ENCODE measurements at regions not wholly inside any gene's neighbourhood (a gene's known extent, or its start where the extent isn't known, plus 50 kb on each side); places are given as distances from the start of the nearest gene placed in this dataset.

DNA sequence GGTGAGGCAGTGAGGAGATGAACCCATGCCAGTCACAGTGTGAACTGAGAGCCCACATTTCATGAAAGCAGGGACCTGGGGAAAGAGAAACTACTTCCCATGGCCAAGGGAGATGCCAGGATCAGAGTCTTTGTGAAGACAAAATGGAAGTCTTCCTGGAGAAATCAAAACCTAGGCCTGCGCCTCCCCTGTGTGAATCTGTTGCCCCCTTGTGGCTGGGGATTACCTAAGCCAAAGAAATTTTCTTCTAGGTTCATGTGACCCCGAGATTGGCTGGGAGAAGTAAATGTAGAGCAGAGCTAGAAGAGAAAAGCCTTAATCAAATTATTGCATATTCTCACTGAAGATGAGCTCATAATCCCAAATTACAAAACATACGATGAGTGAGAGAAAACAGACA is 1075.3 kb downstream of the TBC1D22A start:
- POLR2A ChIA-PET = no interaction called here

DNA sequence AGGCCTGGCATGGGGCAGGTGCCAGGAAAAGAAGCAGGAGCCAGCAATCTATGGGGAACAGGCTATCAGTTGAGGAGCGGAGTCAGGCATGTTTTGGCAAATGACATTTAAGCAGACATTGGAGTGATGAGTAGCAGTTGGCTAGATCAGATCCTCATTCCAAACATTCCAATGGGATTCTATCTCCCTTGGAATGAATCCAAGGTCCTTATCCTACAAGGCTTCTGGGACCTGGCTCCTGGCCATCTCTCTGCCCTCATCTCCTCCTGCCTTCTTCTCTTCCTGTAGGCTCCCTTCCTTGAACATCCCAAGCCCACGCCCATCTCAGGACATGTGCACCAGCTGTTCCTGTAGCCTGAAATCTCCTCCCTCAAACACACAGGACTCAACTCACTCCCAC is 1074.5 kb downstream of the TBC1D22A start:
- no peak for ATAC-seq (replicated peaks in 1 of 4)
- H3K9me3 Mint-ChIP-seq = no peaks in the 10 kb centered on the region
- no peaks in the 10 kb centered on the region for H3K4me1 ChIP-seq (ENCODE audit: control insufficient read depth in 1 of 2, extremely low read depth in 1 of 2, insufficient read depth in 2 of 2, low read length in 2 of 2)
- H3K4me1 Mint-ChIP-seq = no peaks in the 10 kb centered on the region
- no peak overlapping the region for H3K4me3 Mint-ChIP-seq
- ChIA-PET POLR2A (no interaction called here), CTCF (no interaction called here)
- peaks cover 24 to 31% of the 10 kb centered on the region in 2 donors for H3K27me3 Mint-ChIP-seq
- H3K36me3 ChIP-seq (ENCODE audit: control insufficient read depth in 2 of 2, extremely low read depth in 1 of 2, insufficient read depth in 1 of 2, low read length in 1 of 2) = no peaks in the 10 kb centered on the region
- H3K36me3 Mint-ChIP-seq = no peaks in the 10 kb centered on the region
- H3K4me3 ChIP-seq (ENCODE audit: control insufficient read depth in 1 of 2, extremely low read depth in 1 of 2, low read length in 1 of 2) = no peak overlapping the region
- H3K27me3 ChIP-seq (replicated peaks in 1 of 2; ENCODE audit: control insufficient read depth in 2 of 2, extremely low read depth in 1 of 2, insufficient read depth in 2 of 2, low read length in 1 of 2) = peaks cover 0 to 33% of the 10 kb centered on the region in 2 experiments
- DNase-seq = no peak
- no peak overlapping the region for H3K27ac Mint-ChIP-seq
- H3K9me3 ChIP-seq = no peaks in the 10 kb centered on the region
- 75% methylated on average over 1 of the region's 2 CpGs for WGBS (ENCODE audit: insufficient coverage)
- H3K27ac ChIP-seq (ENCODE audit: low read length) = no peak overlapping the region

More for the DNA sequence above, 1075.3 kb downstream of the TBC1D22A start:
- H3K36me3 ChIP-seq (ENCODE audit: control insufficient read depth in 2 of 2, extremely low read depth in 1 of 2, insufficient read depth in 1 of 2, low read length in 1 of 2) = no peaks in the 10 kb centered on the region
- ATAC-seq (replicated peaks in 1 of 4) (no peak), DNase-seq (peak in 1 of 35 experiments; percentile 5)
- H3K4me3 ChIP-seq (ENCODE audit: control insufficient read depth in 1 of 2, extremely low read depth in 1 of 2, low read length in 1 of 2) = no peak overlapping the region
- H3K4me1 ChIP-seq (ENCODE audit: control insufficient read depth in 1 of 2, extremely low read depth in 1 of 2, insufficient read depth in 2 of 2, low read length in 2 of 2) = no peaks in the 10 kb centered on the region
- no peak overlapping the region for H3K27ac ChIP-seq (ENCODE audit: low read length)
- CTCF ChIA-PET = no interaction called here
- Mint-ChIP-seq H3K4me3 (no peak overlapping the region), H3K9me3 (no peaks in the 10 kb centered on the region), H3K27ac (no peak overlapping the region), H3K27me3 (peaks cover 21 to 24% of the 10 kb centered on the region in 2 donors), H3K36me3 (no peaks in the 10 kb centered on the region), H3K4me1 (no peaks in the 10 kb centered on the region)
- peaks cover 0 to 35% of the 10 kb centered on the region in 2 experiments for H3K27me3 ChIP-seq (replicated peaks in 1 of 2; ENCODE audit: control insufficient read depth in 2 of 2, extremely low read depth in 1 of 2, insufficient read depth in 2 of 2, low read length in 1 of 2)
- no CpG with 5 or more reads among the region's 3 CpGs for WGBS (ENCODE audit: insufficient coverage)
- no peaks in the 10 kb centered on the region for H3K9me3 ChIP-seq

GRCh38 chr22:47835726-47836125 is 1073.3 kb downstream of the TBC1D22A start:
- no peak for ATAC-seq (replicated peaks in 1 of 4)
- H3K27ac Mint-ChIP-seq = no peak overlapping the region
- peaks cover 21 to 22% of the 10 kb centered on the region in 2 donors for H3K27me3 Mint-ChIP-seq

DNA sequence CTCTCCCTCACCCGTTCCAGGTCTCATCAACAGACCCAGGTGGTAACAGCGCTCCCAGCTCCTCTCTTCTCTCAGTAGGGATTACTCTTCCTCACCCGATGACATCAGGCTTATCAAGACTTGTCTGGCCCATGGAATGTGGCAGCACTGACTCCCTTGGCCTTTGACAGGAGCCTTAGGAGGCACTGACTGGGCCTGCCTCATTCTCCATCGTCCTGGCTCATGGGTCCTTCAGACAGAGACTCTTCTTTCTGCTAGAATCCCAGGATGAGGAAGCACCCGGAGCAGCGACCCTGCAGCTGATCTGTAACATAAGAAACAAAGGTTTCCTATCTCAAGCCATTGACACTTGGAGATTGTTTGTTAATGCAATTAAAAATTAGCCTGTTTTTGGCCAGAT is 1063.6 kb downstream of the TBC1D22A start:
- H3K9me3 ChIP-seq = no peaks in the 10 kb centered on the region
- H3K4me1 Mint-ChIP-seq = no peaks in the 10 kb centered on the region
- H3K36me3 ChIP-seq (ENCODE audit: control insufficient read depth in 2 of 2, extremely low read depth in 1 of 2, insufficient read depth in 1 of 2, low read length in 1 of 2) = no peaks in the 10 kb centered on the region
- no peak overlapping the region for H3K27ac Mint-ChIP-seq
- H3K27me3 Mint-ChIP-seq = peaks cover 0 to 14% of the 10 kb centered on the region in 2 donors
- no peaks in the 10 kb centered on the region for H3K4me1 ChIP-seq (ENCODE audit: control insufficient read depth in 1 of 2, extremely low read depth in 1 of 2, insufficient read depth in 2 of 2, low read length in 2 of 2)
- no peaks in the 10 kb centered on the region for H3K27me3 ChIP-seq (replicated peaks in 1 of 2; ENCODE audit: control insufficient read depth in 2 of 2, extremely low read depth in 1 of 2, insufficient read depth in 2 of 2, low read length in 1 of 2)
- H3K4me3 ChIP-seq (ENCODE audit: control insufficient read depth in 1 of 2, extremely low read depth in 1 of 2, low read length in 1 of 2) = no peak overlapping the region
- ChIA-PET CTCF (no interaction called here), POLR2A (no interaction called here)
- no peak overlapping the region for H3K4me3 Mint-ChIP-seq
- WGBS (ENCODE audit: insufficient coverage) = 65% methylated on average over 4 of the region's 6 CpGs
- no peak for DNase-seq
- no peaks in the 10 kb centered on the region for H3K36me3 Mint-ChIP-seq
- ATAC-seq (replicated peaks in 1 of 4) = no peak
- H3K9me3 Mint-ChIP-seq = no peaks in the 10 kb centered on the region
- no peak overlapping the region for H3K27ac ChIP-seq (ENCODE audit: low read length)

More at GRCh38 chr22:47835726-47836125, 1073.3 kb downstream of the TBC1D22A start:
- H3K27me3 ChIP-seq (replicated peaks in 1 of 2; ENCODE audit: control insufficient read depth in 2 of 2, extremely low read depth in 1 of 2, insufficient read depth in 2 of 2, low read length in 1 of 2) = peaks cover 0 to 28% of the 10 kb centered on the region in 2 experiments
- Mint-ChIP-seq H3K36me3 (no peaks in the 10 kb centered on the region), H3K4me3 (no peak overlapping the region), H3K9me3 (no peaks in the 10 kb centered on the region), H3K4me1 (no peaks in the 10 kb centered on the region)
- H3K4me3 ChIP-seq (ENCODE audit: control insufficient read depth in 1 of 2, extremely low read depth in 1 of 2, low read length in 1 of 2) = no peak overlapping the region
- DNase-seq = no peak
- ChIA-PET CTCF (no interaction called here), POLR2A (no interaction called here)
- H3K4me1 ChIP-seq (ENCODE audit: control insufficient read depth in 1 of 2, extremely low read depth in 1 of 2, insufficient read depth in 2 of 2, low read length in 2 of 2) = no peaks in the 10 kb centered on the region
- H3K9me3 ChIP-seq = no peaks in the 10 kb centered on the region
- H3K36me3 ChIP-seq (ENCODE audit: control insufficient read depth in 2 of 2, extremely low read depth in 1 of 2, insufficient read depth in 1 of 2, low read length in 1 of 2) = no peaks in the 10 kb centered on the region
- 94% methylated on average over 3 of the region's 7 CpGs for WGBS (ENCODE audit: insufficient coverage)
- no peak overlapping the region for H3K27ac ChIP-seq (ENCODE audit: low read length)

DNA sequence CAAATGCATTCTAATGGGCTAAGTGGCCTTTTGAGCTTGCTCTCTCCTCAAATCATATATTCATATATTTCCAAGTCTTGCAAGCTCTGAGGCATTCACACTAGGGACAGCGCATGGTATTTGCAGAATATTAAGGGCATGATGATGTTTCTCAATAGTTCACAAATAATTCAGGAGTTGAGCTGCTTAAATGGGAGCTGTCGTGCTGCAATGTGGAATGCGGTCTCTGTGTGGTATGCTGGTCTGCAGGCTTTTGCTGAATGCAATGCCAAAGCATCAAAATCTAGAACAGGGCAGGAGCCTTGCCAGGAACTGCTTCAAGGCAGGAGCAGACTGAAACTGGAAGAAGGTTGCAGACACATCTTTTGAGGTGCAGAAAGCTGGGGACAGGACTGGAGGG is 1060.0 kb downstream of the TBC1D22A start:
- Mint-ChIP-seq H3K4me1 (no peaks in the 10 kb centered on the region), H3K27ac (no peak overlapping the region), H3K9me3 (peaks cover 0 to 2% (median 2%) of the 10 kb centered on the region in 3 donors), H3K4me3 (no peak overlapping the region), H3K36me3 (no peaks in the 10 kb centered on the region), H3K27me3 (peaks cover 4 to 10% of the 10 kb centered on the region in 2 donors)
- CTCF ChIA-PET = no interaction called here
- 81% methylated on average over 2 of the region's 3 CpGs for WGBS (ENCODE audit: insufficient coverage)
- H3K4me3 ChIP-seq (ENCODE audit: control insufficient read depth in 1 of 2, extremely low read depth in 1 of 2, low read length in 1 of 2) = no peak overlapping the region
- no peaks in the 10 kb centered on the region for H3K36me3 ChIP-seq (ENCODE audit: control insufficient read depth in 2 of 2, extremely low read depth in 1 of 2, insufficient read depth in 1 of 2, low read length in 1 of 2)
- no peak overlapping the region for H3K27ac ChIP-seq (ENCODE audit: low read length)
- peaks cover 0 to 10% of the 10 kb centered on the region in 2 experiments for H3K27me3 ChIP-seq (replicated peaks in 1 of 2; ENCODE audit: control insufficient read depth in 2 of 2, extremely low read depth in 1 of 2, insufficient read depth in 2 of 2, low read length in 1 of 2)
- no peaks in the 10 kb centered on the region for H3K9me3 ChIP-seq
- ATAC-seq (replicated peaks in 1 of 4) = no peak
- H3K4me1 ChIP-seq (ENCODE audit: control insufficient read depth in 1 of 2, extremely low read depth in 1 of 2, insufficient read depth in 2 of 2, low read length in 2 of 2) = no peaks in the 10 kb centered on the region
- no peak for DNase-seq
- POLR2A ChIA-PET = interaction anchor here in 1 of 2 donors (0.6 kb wide), 1 partner anchor 9 kb away, joined by 4 read pairs; no protein-coding TSS in a partner anchor

- H3K27ac ChIP-seq (ENCODE audit: low read length) = no peak overlapping the region
- H3K4me3 Mint-ChIP-seq = no peak overlapping the region
- H3K4me1 ChIP-seq (ENCODE audit: control insufficient read depth in 1 of 2, extremely low read depth in 1 of 2, insufficient read depth in 2 of 2, low read length in 2 of 2) = no peaks in the 10 kb centered on the region
- no peaks in the 10 kb centered on the region for H3K9me3 ChIP-seq
- H3K27me3 Mint-ChIP-seq = peaks cover 6 to 11% of the 10 kb centered on the region in 2 donors
- ATAC-seq (replicated peaks in 1 of 4) (no peak), DNase-seq (no peak)
- WGBS (ENCODE audit: insufficient coverage) = 87% methylated on average over 5 of the region's 9 CpGs
- no peaks in the 10 kb centered on the region for H3K36me3 Mint-ChIP-seq
- ChIA-PET CTCF (no interaction called here), POLR2A (no interaction called here)
- H3K27me3 ChIP-seq (replicated peaks in 1 of 2; ENCODE audit: control insufficient read depth in 2 of 2, extremely low read depth in 1 of 2, insufficient read depth in 2 of 2, low read length in 1 of 2) = peaks cover 0 to 19% of the 10 kb centered on the region in 2 experiments
- no peak overlapping the region for H3K27ac Mint-ChIP-seq
- peaks cover 0 to 5% (median 5%) of the 10 kb centered on the region in 3 donors for H3K9me3 Mint-ChIP-seq
- no peaks in the 10 kb centered on the region for H3K4me1 Mint-ChIP-seq
- H3K36me3 ChIP-seq (ENCODE audit: control insufficient read depth in 2 of 2, extremely low read depth in 1 of 2, insufficient read depth in 1 of 2, low read length in 1 of 2) = no peaks in the 10 kb centered on the region
- no peak overlapping the region for H3K4me3 ChIP-seq (ENCODE audit: control insufficient read depth in 1 of 2, extremely low read depth in 1 of 2, low read length in 1 of 2)
These were observed 1056.0 kb downstream of the TBC1D22A start for GRCh38 chr22:47818496-47818895.

- Mint-ChIP-seq H3K27ac (no peak overlapping the region), H3K4me3 (no peak overlapping the region), H3K9me3 (peaks cover 0 to 5% (median 5%) of the 10 kb centered on the region in 3 donors), H3K36me3 (no peaks in the 10 kb centered on the region), H3K27me3 (peaks cover 7 to 10% of the 10 kb centered on the region in 2 donors), H3K4me1 (no peaks in the 10 kb centered on the region)
- H3K27me3 ChIP-seq (replicated peaks in 1 of 2; ENCODE audit: control insufficient read depth in 2 of 2, extremely low read depth in 1 of 2, insufficient read depth in 2 of 2, low read length in 1 of 2) = peaks cover 0 to 27% of the 10 kb centered on the region in 2 experiments
- no peaks in the 10 kb centered on the region for H3K9me3 ChIP-seq
- WGBS (ENCODE audit: insufficient coverage) = 61% methylated on average over 2 of the region's 5 CpGs
- no peak overlapping the region for H3K27ac ChIP-seq (ENCODE audit: low read length)
- CTCF ChIA-PET = no interaction called here
- H3K36me3 ChIP-seq (ENCODE audit: control insufficient read depth in 2 of 2, extremely low read depth in 1 of 2, insufficient read depth in 1 of 2, low read length in 1 of 2) = no peaks in the 10 kb centered on the region
- no peaks in the 10 kb centered on the region for H3K4me1 ChIP-seq (ENCODE audit: control insufficient read depth in 1 of 2, extremely low read depth in 1 of 2, insufficient read depth in 2 of 2, low read length in 2 of 2)
- POLR2A ChIA-PET = no interaction called here
- ATAC-seq (replicated peaks in 1 of 4) (no peak), DNase-seq (no peak)
- no peak overlapping the region for H3K4me3 ChIP-seq (ENCODE audit: control insufficient read depth in 1 of 2, extremely low read depth in 1 of 2, low read length in 1 of 2)
These were observed 1054.9 kb downstream of the TBC1D22A start for GRCh38 chr22:47817380-47817779.

All from T-cell (primary cell).